ENCODE measurements at regions not wholly inside any gene's neighbourhood (a gene's known extent, or its start where the extent isn't known, plus 50 kb on each side); places are given as distances from the start of the nearest gene placed in this dataset.

DNA sequence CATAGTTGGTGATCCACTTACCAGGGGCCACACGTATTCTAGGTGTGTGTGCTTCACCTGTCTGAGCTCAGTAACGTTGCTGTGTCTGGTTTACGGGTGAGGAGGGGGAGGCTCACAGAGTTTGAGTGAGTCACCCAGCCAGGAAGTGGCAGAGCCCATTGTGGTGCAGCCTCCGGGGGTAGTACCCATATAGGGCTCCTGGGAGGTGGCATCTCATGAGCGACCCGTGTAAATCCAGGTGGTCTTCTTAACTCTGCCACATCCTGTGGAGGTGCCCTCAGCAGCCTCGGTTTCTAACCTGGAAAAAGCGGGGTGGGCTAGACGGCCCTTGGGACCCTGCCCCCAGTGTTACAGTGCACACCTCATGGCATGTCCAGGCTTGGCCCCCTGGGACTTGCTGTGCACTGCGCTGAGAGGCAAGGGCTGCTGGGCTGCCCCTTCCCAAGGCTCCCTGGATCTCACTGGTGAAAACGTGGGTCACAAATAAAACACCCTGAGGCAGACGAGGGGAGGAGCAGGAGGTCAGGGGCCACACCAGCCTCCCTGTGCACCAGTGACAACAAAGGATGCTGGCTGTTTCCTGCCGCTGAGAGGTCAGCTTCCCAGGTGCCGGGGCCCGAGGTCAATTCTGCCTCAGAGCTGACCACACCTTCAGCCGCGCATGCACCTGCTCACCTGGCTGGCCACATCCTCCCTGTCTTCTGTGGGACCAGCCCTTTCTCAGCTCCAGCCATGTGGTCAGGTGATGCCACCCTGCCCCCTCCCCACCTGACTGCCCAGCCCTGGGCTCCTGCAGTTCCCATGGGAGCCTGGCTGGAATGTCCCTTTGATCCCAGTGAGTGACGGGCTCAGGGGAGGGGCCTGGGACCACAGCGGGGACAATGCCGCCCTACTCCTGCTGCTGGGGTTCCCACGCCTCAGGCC lies 305.1 kb downstream of the CTTN start:
- no peak for DNase-seq (ENCODE audit: low read depth)

DNA sequence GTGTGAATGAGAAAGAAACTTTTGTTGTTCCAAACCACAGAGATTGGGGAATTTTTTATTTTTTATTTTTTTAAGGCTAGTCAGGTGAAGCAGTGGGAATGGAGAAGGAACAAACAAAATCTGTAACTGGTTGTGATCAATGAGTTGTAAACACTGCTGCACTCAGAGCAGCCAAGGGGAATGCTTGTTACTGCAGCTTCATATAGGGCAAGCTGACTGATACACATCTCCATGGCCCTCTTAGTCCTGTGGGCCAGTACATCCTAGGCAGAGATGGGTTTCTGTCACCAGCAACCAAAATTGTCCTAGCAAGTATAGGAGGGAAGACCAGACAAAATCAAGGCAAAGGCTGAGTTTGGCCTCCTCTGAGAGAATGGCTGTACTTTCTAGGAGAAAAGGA lies 306.8 kb downstream of the CTTN start:
- no peak for DNase-seq (ENCODE audit: low read depth)

DNA sequence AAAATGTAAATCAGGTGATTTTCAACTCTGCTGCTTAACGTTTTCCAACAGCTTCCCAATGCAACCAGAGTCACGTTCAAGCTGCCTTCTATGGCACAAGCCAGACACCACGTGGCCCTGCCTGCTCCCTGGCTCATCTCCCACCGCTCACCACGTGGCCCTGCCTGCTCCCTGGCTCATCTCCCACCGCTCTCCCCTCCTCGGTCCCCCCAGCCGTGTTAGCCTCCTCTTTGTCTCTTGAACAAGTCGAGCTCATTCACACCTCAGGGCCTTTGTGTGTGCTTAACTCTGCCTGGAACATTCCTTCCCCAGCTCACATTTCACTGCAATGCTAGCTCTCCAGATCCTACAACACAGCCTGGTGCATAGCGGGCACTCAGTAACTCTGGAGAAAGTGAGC lies 307.6 kb downstream of the CTTN start:
- DNase-seq (ENCODE audit: low read depth) = no peak

DNA sequence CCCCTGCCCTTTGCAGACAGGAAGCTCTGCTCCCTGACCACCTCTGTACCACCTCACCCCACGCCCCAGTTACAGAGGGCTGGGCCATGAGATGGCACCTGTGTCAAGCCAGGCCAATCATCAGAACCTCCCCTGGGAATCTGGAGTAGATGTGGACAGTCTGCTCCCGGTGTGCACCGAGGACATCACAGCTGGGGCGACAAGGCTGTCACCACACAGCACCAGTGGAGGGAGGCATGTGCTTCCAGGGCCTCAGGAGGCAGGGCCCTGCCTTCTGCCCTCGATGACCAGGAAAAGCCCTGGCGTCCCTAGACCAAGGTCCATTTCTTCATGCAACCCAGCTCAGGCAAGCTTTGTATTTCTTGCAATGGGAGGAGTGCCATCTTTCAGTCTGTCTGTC lies 309.5 kb downstream of the CTTN start:
- no peak for DNase-seq (ENCODE audit: low read depth)

DNA sequence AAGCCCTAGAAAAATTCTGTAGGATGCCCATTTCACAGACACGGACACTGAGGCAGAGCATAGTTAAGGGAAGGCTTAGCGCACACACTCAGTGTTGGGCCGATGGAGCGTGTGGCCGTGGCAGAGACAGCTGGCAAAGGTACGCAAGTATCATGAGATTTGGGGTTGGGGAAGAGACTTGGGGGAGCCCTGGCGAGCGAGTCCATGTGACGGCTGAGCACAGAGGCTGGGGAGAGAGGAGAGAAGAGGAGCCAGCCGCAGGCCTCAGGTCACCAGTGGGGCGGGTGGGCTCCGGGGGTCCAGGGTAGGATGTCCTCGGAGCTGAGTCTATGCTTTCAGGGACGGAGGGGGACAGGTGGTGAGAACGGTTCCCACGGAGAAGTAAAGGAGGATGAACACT lies 311.3 kb downstream of the CTTN start:
- DNase-seq (ENCODE audit: low read depth) = no peak

DNA sequence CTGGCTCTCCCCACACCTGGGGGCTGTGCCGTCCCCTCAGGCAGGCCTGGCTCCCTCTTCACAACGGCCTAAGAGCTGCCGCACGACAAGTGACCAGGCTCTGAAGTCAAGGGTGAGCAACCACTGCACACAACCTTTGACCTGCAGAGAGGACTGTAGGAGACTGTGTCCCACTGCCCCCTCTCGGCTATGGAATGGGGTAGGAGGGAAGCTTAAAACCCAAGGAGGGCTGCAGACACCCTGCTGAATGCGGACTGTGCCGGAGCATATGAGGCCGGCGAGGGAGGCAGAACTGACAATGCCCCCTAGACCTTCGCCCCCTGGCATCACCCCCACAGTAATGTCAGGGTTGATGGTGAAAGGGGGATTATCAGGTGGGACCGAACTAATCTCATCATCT lies 311.9 kb downstream of the CTTN start:
- DNase-seq (ENCODE audit: low read depth) = no peak

DNA sequence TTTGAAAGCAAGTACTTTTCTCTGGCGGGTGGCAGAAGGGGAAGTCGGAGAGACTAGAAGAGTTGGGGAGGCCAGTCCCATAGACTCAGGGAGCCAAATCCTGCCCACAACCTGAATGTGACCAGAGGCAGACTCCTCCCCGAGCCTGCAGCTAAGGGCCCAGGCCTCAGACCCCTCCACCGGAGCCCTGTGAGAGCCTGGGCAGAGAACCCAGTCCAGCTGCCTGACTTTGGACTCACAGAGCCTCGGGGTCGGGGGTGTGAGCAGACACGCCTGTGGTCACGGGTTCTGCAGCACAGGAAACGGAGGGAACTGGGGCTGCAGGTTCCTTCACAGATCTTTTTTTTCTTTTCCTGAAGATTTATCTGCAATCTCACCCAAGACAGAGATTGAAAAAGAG lies 312.3 kb downstream of the CTTN start:
- DNase-seq (ENCODE audit: low read depth) = no peak

DNA sequence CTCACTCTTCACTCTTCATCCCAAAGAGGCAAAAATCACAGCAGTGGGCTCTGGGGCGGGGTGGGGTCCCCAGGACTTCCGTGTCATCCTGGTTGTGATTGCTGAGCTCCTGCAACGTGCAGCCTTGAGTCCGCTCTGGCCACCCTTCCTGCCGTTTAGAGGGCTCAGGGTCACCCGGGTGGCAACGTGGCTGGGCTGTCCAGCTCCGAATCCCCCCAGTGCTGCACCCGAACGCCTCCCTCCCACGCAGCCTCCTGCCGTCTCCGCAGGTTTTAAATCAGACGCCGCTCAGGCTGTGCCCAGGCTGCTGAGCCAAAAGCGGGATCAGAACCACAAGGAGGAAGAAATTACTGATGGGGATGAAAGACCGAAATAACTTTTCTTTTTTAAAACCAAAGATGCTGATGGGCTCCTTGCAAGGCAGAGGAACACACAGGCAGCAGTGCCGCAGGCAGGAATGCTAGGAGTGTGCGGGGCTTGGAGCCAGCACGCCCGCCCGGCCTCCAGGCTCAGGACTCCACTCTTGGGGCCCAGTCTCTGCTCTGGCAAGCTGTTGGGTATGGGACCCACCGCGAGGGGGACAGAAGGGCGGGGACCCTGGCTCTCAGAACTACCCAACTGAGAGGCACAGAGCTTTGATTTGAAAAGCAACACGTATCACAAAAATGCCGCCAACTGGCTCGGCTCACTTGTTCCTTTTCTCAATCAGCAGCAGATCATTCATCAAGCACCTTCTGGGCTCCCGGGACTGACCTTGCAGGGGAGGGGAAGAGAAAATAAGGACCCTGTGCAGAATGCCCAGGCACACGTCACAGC lies 313.0 kb downstream of the CTTN start:
- DNase-seq (ENCODE audit: low read depth) = no peak

DNA sequence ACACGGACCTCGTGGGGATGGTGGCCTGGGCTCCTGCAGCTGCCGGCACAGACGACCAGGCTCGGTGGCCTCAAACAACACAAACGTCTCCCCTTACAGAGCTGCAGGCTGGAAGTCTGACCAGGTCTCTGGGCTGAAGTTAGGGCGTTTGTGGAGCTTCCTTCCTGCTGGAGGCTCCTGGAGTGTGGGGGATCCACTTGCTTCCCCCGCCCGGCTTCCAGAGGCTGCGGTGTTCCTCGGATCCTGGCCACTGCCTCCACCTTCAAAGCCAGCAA lies 313.5 kb downstream of the CTTN start:
- DNase-seq (ENCODE audit: low read depth) = no peak

DNA sequence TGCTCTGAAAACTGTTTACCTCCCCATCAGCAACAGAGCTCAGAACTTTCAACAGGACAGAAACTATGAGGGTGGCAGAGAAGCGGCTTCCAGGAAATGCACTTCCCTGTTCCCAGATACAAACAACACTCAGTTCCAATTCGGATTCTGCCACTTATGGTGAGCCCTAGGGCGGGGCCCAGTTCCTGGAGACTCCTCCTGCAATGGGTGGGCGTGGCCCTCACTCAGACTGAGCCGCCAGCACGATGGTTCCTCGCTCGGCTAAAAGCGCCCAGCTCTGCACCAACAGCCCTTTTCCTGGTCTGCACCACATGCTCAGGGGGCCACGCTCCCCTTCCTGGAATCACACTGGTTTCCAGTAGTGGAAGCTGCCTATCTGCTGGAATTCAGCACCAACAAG lies 314.1 kb downstream of the CTTN start:
- no peak for DNase-seq (ENCODE audit: low read depth)

DNA sequence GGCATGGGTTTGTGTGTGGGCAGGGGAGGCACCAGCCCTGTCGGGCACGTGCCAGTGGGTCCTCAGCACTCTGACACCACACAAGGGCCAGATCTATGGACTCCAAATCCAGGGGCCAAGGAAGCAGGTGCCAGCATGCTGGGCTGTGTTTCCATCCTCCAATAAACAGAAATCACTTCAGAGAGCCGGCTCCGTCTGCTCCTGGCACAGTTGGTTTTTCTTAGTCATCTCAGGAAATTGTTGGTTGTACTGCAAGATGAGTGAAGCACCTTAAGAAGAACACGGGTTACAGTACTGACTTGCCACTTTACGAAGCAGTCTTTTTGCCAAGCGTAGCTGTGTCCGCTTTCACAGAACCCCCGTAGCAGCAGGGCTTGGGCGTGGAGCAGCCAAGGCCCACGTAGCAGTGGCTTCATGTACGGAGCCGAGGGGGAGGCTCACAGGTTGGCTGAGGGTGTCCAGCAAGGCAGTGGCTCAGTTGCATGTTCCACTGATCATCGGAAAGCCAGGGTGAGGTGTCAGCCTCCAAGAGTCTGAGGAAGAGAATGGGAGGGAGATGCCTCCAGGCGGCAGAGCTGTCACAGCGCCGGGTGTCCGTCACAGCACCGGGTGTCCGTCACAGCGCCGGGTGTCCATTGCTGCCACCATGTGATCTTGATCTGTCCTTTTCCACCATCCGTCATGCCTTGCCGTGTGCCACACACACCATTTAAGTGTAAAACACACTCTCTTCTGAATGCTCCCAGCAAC lies 314.9 kb downstream of the CTTN start:
- no peak for DNase-seq (ENCODE audit: low read depth)

DNA sequence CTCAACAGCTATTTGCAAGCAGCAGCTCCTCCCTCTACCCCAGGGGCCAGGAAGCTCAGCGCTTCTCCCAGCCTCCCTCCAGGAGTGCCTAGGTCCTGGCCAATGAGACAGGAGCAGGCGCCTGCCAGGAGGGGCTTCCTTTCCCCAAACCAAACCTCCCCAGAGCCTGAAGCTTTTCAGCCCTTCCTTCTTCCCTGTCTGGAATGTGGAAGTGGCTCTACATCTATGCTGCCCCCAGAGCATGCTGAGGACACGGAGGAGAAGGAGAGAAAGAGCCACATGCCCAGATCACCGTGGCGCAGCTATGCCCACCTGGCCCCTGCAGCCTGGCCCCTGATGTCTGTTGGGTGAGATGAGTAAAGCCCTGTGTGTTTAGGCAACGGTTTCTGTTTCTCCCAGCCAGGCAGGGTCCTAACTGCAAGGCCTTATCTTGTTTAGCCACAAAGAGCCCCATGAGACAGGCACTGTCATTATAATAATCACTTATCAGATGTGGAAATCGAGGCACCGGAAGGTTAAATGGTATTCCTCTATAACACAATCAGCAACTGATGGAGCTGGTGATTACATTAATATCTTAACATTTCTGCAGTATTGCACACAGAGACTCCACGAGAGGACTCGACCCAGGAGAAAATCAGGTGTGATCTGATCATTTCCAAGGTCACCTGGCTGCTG lies 315.8 kb downstream of the CTTN start:
- DNase-seq (ENCODE audit: low read depth) = no peak

DNA sequence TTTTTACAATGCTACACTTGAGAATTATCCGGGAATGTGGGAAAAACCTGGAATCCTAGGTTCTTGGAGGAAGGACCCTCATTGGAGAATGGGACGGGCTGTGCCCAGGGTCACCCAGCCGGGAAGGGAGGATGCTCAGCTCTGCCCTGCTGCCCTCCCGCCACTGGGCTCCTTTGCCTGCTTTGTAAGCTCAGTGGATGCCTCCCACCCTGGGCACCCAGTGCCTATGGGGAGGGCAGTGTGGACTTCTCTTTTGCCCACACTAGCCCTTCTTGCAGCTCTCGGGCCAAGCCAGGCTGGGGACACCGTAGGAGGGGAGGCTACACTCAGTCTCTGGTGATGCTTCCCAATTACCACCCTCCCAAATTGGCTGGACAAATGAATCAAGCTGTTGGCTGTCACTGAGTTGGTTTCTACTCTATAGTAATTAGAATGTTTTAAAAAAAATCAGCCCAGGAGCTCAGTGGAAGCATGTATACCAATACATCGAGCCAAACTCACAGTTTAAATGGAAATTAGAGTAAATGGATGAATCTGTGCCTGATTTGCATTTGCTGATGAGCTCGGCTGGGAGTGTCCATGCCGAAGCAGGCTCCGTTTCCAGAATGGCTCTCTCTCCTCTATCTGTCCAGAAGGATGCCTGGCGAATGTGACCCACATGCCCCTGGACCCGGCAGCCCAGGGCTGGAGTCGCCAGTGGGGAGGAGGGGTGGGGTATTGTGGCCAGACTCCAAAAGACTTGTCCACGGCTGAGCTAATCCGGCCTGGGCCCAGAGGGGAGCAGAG lies 317.0 kb downstream of the CTTN start:
- DNase-seq (ENCODE audit: low read depth) = no peak

DNA sequence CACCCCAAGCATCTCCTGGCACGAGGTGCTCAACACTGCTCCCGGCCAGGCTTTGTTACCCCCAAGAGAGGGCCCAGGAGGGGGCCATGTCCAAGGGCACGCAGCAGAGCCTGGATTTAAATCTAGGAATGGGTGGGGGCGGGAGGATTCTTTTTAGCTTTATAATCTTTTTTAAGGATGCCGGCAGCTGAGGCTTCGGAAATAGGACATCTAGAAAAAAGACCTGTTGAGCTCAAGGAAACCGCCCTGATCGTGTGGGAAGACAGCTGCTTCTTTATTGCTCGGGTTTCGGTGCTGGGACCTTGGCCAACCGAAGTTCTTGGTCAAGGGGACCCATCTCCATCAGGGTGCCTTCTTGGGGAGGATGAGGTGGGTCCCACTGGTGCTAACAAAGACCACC lies 317.9 kb downstream of the CTTN start:
- DNase-seq (ENCODE audit: low read depth) = no peak

DNA sequence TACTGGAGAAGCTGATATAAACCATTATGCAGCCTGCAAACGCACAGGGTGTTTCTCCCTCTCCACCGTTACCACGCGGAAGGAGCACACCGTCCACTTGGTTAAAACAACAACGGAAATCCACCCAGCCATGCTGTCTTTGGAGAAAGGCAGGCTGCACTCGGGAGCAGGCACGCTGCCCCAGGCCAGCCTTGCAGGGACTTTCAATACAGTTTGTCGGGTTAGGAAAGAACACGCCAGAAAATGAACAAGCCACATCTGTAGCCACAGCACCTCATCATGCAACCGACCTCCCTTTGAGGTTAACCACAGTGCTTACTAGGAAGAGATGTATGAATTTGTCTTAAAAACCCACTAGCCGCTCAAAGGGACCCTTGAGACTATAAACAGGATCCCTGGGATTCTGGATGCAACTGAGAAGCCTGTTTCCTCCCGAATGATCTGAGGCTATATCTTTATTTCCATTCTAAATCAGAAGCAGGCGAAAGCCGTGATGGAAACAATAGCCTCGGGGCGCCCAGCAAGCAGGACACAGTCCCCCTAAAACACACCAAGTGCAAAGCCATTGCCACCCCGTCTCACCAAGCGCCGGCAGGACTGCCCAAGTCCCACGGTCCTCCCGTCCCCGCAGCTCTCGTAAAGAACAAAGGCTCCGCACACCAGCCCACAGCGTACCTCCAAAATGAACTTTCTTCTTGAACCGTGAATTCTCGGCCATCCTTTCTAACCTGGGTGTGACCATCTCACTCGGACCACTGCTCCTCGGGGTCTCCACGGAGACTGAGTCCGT lies 318.9 kb downstream of the CTTN start:
- DNase-seq (ENCODE audit: low read depth) = no peak

DNA sequence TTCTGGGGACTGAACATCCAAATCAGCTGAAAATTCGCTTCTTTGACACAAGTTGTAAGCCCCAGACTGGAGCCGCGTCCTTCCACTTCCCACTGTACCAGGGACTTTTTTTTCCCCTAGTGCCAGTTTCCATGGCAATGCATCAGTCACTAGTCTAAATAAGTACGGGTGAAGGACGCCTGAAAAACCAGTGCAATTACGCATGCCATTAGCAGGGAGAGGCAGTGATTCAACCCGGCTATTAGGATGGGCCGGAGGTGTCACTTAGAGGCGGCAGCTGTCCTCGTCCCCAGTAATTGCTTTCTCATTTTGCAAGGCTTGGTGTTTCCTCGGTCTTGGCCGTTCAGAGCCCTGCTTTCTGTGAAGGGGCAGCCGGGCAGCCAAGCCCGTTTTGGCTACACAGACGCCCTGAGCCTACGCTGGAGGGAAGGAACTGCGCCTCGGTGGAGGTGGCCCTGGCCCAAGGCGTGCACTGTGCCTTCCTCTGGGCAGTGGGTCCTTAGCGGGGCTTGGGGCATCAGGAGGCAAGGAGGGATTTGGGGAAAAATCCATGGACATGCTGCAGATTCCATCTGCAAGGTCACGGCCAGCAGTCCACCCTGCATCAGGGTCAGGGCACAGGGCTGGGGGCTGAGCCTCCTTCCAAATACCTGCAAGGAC lies 319.7 kb downstream of the CTTN start:
- no peak for DNase-seq (ENCODE audit: low read depth)

DNA sequence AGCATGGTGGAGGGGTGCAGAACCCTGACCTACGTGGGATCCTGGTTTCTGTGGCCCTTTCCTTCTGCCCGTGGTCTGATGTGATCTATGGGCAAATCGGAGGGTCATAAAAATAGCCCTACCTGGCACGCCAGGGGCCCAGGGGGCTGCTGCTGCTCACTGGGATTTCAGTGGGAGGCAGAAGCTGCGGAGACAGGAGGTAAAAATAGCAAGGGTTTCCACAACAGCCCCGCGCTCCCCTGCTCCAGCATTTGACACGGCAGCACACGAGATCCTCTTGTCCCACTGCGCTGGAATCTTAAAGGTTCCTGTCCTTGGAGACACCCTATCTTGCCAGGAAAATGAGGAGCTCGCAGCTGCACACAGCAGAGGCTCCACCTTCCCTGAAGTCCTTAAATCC lies 321.2 kb downstream of the CTTN start:
- no peak for DNase-seq (ENCODE audit: low read depth)

DNA sequence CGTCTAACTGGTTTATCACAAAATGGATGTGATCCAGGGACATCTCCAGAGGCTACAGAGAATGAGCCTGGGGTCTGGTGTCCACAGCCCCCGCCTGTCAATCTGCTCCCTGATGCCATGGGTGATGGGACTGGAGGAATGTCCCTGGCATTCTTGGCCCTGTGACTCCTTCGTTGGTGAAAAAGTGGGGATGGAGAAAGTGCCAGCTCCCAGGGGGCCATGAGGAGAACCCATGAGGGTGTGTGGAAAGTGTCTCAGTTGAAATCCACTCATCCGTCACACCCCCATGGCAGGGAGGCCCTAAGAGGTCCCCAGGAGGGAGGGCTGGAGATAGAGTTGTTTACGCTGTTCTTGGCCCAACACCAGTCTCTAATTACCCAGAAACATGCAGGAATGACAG lies 322.0 kb downstream of the CTTN start:
- DNase-seq (ENCODE audit: low read depth) = no peak

DNA sequence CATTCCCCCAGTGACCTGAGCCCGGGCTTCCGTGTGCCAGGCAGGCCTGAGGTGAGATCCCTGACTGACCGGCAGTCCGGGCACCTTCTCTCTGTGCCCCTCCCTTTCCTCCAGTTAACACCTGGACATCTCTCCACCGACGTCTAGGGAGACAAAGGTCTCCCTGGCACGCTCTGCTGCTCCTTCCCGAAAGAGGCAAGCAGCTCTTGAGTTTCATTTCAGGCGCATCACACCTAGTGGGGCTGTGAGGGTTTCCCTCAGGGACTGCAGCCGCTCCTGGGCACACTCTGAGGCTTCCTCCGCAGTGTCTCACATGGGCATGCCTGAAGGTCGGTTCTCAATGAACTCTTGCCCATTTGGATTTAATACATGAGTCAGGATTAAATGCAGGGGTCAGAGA lies 322.7 kb downstream of the CTTN start:
- DNase-seq (ENCODE audit: low read depth) = no peak

DNA sequence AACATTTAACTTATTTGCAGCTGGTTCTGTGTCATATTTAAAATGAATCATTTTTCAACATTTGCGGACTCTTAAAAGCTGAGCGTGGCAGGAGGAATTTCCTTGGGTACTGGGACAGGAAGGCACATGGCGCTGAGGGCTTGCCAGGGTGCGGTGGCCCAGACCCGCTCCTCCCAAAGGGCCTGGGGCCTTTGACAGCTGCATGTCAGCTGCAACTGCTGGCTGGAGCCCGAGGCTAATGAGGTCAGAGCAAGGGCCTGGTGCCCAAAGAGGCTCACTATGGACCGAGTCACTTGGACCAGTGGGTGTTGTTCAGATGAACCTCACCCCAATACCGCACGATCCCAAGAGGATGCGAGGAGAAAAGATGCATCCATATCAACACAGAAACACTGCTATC lies 326.9 kb downstream of the CTTN start:
- no peak for DNase-seq (ENCODE audit: low read depth)
